ENCODE measurements at regions not wholly inside any gene's neighbourhood (a gene's known extent, or its start where the extent isn't known, plus 50 kb on each side); places are given as distances from the start of the nearest gene placed in this dataset.

DNA sequence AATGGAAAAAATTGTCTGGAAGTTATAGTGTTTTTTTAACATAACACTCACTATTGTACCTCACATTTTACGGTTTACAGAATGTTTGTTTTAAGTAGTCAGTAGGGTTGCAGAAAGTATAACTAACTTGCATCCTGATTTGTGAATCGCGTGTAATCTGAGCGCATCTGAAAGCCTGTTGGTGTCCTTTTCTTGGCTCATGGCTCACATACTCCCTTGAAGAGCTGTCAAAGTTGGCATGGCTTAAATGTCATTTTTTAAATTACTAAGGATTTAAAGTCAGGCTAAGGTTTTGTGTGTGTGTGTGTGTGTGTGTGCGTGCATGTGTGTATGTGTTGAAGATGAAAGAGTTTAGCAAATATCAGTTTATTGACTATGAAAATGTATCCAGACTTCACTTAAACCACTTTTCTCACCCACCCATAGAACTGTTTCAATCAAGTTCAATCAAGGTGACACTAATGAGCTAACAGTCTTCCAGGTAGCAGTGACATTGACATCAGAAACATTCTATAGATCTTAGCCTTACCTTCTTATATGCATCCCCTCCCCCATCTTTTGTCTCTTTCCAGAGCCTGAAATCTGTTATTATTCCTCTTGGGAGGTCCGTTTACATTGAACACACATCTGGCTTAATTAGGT lies 480.4 kb upstream of the SGCG start:
- TF ChIP-seq, protein P1, sequence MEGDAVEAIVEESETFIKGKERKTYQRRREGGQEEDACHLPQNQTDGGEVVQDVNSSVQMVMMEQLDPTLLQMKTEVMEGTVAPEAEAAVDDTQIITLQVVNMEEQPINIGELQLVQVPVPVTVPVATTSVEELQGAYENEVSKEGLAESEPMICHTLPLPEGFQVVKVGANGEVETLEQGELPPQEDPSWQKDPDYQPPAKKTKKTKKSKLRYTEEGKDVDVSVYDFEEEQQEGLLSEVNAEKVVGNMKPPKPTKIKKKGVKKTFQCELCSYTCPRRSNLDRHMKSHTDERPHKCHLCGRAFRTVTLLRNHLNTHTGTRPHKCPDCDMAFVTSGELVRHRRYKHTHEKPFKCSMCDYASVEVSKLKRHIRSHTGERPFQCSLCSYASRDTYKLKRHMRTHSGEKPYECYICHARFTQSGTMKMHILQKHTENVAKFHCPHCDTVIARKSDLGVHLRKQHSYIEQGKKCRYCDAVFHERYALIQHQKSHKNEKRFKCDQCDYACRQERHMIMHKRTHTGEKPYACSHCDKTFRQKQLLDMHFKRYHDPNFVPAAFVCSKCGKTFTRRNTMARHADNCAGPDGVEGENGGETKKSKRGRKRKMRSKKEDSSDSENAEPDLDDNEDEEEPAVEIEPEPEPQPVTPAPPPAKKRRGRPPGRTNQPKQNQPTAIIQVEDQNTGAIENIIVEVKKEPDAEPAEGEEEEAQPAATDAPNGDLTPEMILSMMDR (IDR thresholded peaks at IDR 0.05) = no peak
- no peak for TF ChIP-seq EZH2 (IDR thresholded peaks at IDR 0.05; ENCODE audit: borderline replicate concordance, insufficient read depth, low read depth, low read length, poor library complexity, severe bottlenecking)

Measured in B cell (primary cell).